Activated CD4-positive, alpha-beta T cell treated with anti-CD3 and anti-CD28 coated beads for 36 hours (primary cell): ENCODE measurements at regions not wholly inside any gene's neighbourhood (a gene's known extent, or its start where the extent isn't known, plus 50 kb on each side); places are given as distances from the start of the nearest gene placed in this dataset.
"Not testable (repeated sequence)": the region's sequence is repeated elsewhere in the genome, so short reads cannot be mapped to it uniquely, and the experiment has no call there.

Source experiments
- ATAC-seq: fragments of 200-7000 bp; cut with Tn5 transposase; one replicate; pipeline ENCODE4 v1.10.0; 2021; ENCODE audit warnings: mild to moderate bottlenecking, moderate library complexity
- CTCF ChIA-PET: fragments of 350-600 bp; sonication (Branson Sonifier 250); formaldehyde crosslinking; loops from one replicate; lab custom pipeline; 2021; ENCODE audit warnings: antibody characterized with exemption; lab: Charles Lee
- POLR2A ChIA-PET: fragments of 350-600 bp; sonication (Branson Sonifier 250); formaldehyde crosslinking; loops from one replicate; lab custom pipeline; 2021; ENCODE audit warnings: antibody characterized with exemption, inconsistent platforms; lab: Charles Lee
- DNase-seq: peaks from one replicate; pipeline ENCODE4 v3.0.0-alpha.2; 2020
- H3K27ac Mint-ChIP-seq: one replicate; pipeline ENCODE4 v1.8.0; 2021; ENCODE audit warnings: mixed read lengths
- H3K27me3 Mint-ChIP-seq: one replicate; pipeline ENCODE4 v1.8.0; 2021; ENCODE audit warnings: mixed read lengths
- H3K36me3 Mint-ChIP-seq: one replicate; pipeline ENCODE4 v1.8.0; 2021; ENCODE audit warnings: low read depth, mixed read lengths
- H3K4me1 Mint-ChIP-seq: one replicate; pipeline ENCODE4 v1.8.0; 2021; ENCODE audit warnings: mixed read lengths
- H3K4me3 Mint-ChIP-seq: one replicate; pipeline ENCODE4 v1.8.0; 2021; ENCODE audit warnings: mild to moderate bottlenecking, moderate library complexity, mixed read lengths
- H3K9me3 Mint-ChIP-seq: one replicate; pipeline ENCODE4 v1.8.0; 2021; ENCODE audit warnings: low read depth, mixed read lengths
- intact Hi-C, 2 experiments: fragments of 100-400 bp; cut with DNase I in 1 of 2; cut with micrococcal nuclease in 1 of 2; formaldehyde crosslinking; loops; one replicate each; pipeline versions ENCODE4 v1.14.2 to v1.15.1; 2022 to 2024; cut with DNase I, micrococcal nuclease

- intact Hi-C loops, DNase-seq, H3K27me3 Mint-ChIP-seq, POLR2A ChIA-PET, H3K27ac Mint-ChIP-seq, H3K9me3 Mint-ChIP-seq, H3K4me3 Mint-ChIP-seq, H3K36me3 Mint-ChIP-seq, H3K4me1 Mint-ChIP-seq, CTCF ChIA-PET, ATAC-seq: not testable (repeated sequence)
These were observed 54.7 kb upstream of the TFRC start for GRCh38 chr3:196136640-196136989.

- peaks cover 4% of the 10 kb centered on the region for H3K4me1 Mint-ChIP-seq
- no peak for ATAC-seq
- CTCF ChIA-PET = interaction anchor here (0.6 kb wide), 1 partner anchor 102 kb away, joined by 3 read pairs; no protein-coding TSS in a partner anchor
These were observed 54.1 kb upstream of the TFRC start for GRCh38 chr3:196135693-196136639.

DNA sequence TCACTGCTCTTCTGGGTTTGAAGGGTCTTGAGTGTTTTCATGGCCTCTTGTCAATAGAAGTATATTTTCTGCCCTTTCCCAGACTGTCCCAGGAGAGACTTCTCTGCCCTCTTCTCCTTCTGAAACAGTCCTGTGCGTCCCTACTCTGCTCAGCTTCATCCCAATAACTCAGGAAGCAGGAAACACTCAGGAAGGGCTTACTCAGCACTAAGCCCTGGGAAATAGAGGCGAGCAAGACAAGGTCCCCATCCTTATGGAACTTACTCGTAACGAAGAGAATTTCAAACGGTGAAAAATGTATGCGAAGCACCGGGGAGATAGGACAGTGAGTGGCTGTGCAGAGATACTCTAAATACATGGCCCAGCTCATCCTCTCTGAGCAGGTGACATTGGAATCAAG is 52.8 kb upstream of the TFRC start:
- ChIA-PET POLR2A (no interaction called here), CTCF (no interaction called here)
- no peak for DNase-seq

More at GRCh38 chr3:196135693-196136639, 54.1 kb upstream of the TFRC start:
- H3K27ac Mint-ChIP-seq = no peak overlapping the region
- H3K27me3 Mint-ChIP-seq = no peaks in the 10 kb centered on the region
- no peaks in the 10 kb centered on the region for H3K9me3 Mint-ChIP-seq
- no peak overlapping the region for H3K4me3 Mint-ChIP-seq
- no peaks in the 10 kb centered on the region for H3K36me3 Mint-ChIP-seq
- POLR2A ChIA-PET = no interaction called here
- no peak for DNase-seq
- intact Hi-C loops = no loop called here

GRCh38 chr3:196133869-196134268 is 52.0 kb upstream of the TFRC start:
- H3K27me3 Mint-ChIP-seq, H3K4me1 Mint-ChIP-seq, CTCF ChIA-PET, H3K4me3 Mint-ChIP-seq, intact Hi-C loops, POLR2A ChIA-PET, H3K27ac Mint-ChIP-seq, H3K9me3 Mint-ChIP-seq, H3K36me3 Mint-ChIP-seq, DNase-seq, ATAC-seq: not testable (repeated sequence)

More for the DNA sequence above, 52.8 kb upstream of the TFRC start:
- Mint-ChIP-seq H3K9me3 (no peaks in the 10 kb centered on the region), H3K36me3 (no peaks in the 10 kb centered on the region), H3K27ac (no peak overlapping the region), H3K27me3 (no peaks in the 10 kb centered on the region), H3K4me3 (no peak overlapping the region), H3K4me1 (no peaks in the 10 kb centered on the region)
- no peak for ATAC-seq
- intact Hi-C loops = no loop called here

- H3K27me3 Mint-ChIP-seq = no peaks in the 10 kb centered on the region
- DNase-seq (no peak), ATAC-seq (no peak)
- H3K4me1 Mint-ChIP-seq = peaks cover 8% of the 10 kb centered on the region
- ChIA-PET POLR2A (interaction anchor here (0.6 kb wide), 1 partner anchor 765 kb away, joined by 4 read pairs; no protein-coding TSS in a partner anchor), CTCF (no interaction called here)
- no peak overlapping the region for H3K27ac Mint-ChIP-seq
- no peak overlapping the region for H3K4me3 Mint-ChIP-seq
- intact Hi-C loops = no loop called here
- no peaks in the 10 kb centered on the region for H3K9me3 Mint-ChIP-seq
- no peaks in the 10 kb centered on the region for H3K36me3 Mint-ChIP-seq
These were observed 50.0 kb upstream of the TFRC start for GRCh38 chr3:196131921-196132320.
